ENCODE measurements at regions not wholly inside any gene's neighbourhood (a gene's known extent, or its start where the extent isn't known, plus 50 kb on each side); places are given as distances from the start of the nearest gene placed in this dataset.
A peak's percentile ranks its signal among the peaks of the same experiment; 100 is the strongest.
"Not testable (repeated sequence)": the region's sequence is repeated elsewhere in the genome, so short reads cannot be mapped to it uniquely, and the experiment has no call there.

DNA sequence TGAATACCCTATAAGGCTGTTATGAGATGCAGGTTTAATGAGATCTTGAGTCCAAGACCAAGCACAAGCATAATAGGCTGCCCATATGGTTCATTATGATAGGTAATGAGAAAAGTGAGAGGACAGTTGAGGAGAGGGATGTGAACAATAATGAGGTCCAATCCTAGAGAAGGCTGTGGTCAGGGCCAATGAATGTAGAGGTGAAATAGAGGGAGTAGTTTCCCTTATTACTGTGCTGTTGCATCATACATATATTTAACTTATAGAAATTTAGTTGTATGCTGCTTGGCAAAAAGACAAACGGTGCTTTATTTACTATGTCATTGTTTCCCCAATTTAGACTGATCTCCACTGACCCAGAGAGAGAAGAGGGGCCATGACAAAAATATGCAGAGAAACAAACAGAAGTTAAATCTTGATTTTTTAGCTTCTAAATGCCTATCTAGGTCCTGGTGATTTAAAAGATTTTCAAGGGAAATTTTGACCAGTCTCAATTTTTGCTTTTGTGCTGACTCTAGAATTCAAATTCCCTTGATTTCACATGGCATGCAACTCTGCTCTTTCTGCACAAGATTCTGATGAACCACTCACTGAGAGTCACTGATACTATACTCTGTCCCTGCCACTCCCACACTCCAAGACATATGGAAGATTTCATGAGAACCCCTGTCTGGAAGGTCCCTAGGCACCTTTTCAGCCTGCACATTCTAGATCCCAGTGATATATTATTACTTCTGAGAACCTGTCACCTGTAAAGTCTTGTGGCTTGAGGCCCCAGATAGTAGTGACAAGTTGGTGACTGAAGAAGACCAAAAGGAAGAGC is 159.7 kb downstream of the VSIG4 start:
- DNase-seq (ENCODE audit: low read depth): no peak

DNA sequence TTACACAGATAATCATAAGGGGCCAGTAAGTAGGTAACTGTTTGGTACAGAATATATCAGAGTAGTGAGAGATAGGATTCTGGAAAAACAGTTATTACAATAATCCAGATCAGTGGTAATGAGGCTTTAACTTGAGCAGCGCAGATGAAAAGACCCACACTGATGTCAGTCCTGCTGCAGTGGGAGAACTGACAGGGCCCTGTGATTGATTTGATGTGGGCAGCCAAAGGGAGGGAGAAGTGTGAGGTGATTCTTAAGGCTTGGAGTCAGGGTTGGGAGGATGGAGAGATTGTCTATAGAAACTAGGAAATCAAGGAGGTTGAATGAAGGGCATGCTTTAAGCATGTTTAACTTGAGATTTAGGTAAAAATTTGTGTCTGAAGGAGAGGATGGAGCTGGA is 161.4 kb downstream of the VSIG4 start:
- no peak for DNase-seq (ENCODE audit: low read depth)

DNA sequence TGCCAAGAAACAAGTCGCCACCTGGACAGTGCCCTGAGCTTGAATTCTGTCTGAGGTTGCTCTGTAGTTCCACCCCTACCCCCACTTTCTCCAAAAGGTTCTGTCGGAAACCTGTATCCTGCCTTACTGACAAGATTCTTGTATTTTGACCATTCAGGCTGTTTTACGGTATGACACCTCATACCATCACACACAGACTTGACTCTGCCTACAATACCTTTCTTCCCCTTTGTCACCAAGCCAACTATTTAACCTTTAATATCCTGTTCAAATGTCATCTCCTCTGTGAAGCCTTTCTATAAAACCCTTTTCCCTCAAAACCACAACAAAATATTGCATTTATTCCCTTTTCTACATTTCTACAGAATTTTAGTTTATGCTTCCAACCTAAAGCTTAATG is 161.9 kb downstream of the VSIG4 start:
- DNase-seq (ENCODE audit: low read depth): no peak

DNA sequence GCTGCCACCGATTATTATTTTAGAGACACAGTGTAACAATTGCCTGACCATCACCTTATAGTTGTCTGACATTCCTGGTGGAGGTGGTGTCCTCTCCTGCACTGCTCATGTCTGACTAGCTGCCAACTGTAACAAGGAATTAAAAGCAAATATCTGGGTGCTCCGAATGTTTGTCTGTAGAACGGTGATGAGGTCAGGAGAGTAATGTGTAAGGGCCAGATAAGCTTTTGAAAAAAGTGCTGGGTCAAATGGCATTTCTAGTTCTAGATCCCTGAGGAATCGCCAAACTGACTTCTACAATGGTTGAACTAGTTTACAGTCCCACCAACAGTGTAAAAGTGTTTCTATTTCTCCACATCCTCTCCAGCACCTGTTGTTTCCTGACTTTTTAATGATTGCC is 164.3 kb downstream of the VSIG4 start:
- not testable (repeated sequence) for DNase-seq (ENCODE audit: low read depth)

DNA sequence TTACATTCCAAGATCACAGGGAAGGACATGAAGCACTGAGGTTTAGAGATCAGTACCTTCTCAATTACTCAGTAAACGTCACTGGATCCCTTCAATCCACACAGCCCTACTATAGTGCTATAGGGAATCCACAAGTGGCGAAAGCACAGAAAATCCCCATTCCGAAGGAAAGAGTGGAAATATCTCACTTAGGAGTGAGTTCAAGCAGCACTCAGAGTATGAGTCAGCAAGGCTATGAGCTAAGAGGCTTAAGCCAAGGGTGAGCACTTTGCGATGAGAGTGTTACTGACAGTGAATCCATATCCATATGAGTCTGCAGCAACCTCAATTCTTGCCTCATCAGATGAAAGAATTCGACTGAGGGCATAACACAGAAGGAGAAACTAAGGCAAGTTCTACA is 165.1 kb downstream of the VSIG4 start:
- DNase-seq (ENCODE audit: low read depth): peak; percentile 1

DNA sequence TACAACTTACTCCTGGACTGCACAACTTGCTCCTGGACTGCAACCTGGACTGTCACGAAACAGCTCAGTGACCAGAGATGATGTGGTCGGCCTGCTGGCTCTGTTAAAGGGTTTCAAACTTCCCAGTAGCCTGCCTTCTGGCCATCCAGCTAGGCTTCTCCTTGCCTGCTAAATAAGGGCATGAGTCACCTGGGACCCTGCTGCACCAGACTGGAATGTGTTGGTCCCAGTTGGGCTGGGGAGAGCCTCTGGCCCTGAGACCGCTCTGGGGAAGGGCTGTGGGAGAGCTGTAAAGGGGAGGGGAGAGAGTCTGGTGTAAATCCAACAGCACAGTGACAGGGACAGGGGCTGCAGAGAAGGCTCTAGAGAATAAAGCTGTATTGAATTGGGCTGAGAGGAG is 165.8 kb downstream of the VSIG4 start:
- DNase-seq (ENCODE audit: low read depth): no peak

DNA sequence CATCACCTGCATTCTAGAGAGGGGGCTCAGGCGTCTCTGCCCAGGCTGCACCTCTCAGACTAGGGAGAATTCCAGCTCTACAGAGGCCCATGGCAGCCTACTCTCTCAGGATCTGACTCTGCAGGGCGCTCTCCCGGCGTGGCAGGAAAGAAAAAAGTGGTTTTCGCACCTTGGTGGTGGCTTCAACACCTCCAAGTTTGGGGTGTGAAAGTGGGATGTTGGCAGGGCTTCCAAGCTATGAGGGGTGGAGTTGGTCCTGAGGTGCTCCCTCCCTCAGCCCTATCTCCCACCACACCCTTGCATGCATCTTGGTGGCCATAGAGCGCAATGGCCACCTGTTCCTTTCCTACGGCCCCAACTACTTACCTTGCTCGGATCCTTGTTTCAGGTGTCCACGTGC is 166.5 kb downstream of the VSIG4 start:
- no peak for DNase-seq (ENCODE audit: low read depth)

DNA sequence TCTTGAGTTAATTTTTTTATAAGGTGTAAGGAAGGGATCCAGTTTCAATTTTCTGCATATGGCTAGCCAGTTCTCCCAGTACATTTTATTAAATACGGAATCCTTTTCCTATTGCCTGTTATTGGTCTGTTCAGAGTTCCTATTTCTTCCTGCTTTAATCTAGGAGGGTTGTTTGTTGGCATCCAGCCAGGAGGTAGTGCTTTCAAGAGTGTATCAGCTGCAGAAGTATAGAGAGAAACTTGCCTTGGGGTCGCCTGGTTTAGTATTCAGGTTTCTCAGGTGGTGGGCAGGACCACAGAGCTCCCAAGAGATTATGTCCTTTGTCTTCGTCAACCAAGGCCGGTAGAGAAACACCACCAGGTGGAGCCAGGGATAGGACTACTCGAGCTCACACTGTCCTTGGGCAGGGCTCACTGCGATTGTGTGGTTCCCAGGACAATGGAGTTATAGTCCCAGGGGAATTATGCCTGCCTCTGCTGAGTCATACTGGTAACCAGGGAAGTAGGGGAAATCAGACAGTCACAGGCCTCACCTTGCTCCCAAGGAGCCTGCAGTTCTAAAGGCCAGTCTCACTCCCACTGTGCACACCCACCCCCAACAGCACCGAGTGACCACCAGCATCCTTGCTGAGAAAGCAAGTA is 168.1 kb downstream of the VSIG4 start:
- no peak for DNase-seq (ENCODE audit: low read depth)

DNA sequence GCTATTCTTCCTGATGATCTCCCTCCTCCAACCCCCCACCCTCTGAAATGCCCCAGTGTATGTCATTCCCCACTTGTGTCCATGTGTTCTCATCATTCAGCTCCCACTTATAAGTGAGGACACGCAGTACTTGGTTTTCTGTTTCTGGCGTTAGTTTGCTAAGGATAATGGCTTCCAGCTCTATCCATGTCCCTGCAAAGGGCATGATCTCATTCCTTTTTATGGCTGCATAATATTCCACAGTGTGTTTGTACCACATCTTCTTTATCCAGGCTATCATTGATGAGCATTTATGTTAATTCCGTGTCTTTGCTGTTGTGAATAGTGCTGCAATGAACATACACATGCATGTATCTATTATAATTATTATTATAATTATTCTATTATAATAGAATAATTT is 169.3 kb downstream of the VSIG4 start:
- DNase-seq (ENCODE audit: low read depth): not testable (repeated sequence)

DNA sequence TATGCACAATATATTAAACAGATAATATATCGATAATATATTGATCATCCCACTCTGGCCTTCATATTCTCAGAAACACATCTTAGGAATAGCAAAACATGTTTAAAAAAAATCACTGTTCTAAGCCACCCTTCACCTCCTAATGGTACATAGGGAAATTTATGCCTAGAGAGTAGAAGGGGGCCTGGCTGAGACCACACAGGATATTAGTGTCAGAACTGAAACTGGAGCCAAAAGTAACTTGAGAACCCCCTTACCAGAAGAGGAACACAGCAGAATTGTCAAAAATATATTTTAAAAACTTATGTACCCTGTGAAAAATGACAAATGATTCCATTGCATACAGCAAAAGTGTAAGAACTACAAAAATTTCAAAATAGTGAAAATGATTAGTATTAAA is 173.1 kb downstream of the VSIG4 start:
- no peak for DNase-seq (ENCODE audit: low read depth)

DNA sequence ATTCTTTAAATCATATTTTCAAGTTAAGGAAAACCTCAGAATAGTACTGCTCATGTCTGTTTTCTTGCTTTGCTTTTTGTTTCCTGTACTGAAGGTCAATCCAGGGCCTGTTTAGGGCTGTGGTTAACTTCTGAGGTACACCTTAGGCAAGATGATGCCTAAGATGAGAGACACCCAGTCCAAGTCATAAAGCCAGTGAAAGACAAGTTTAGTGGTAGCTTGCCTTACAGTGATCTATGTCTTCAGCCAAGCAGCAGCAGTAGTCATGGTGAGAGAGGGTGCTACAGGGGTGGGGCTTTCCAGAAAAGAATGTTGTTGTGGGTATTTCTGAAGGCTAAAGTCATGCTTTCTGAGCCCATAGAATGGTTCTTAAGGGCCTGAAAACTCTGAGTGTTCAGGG is 173.7 kb downstream of the VSIG4 start:
- DNase-seq (ENCODE audit: low read depth): no peak

DNA sequence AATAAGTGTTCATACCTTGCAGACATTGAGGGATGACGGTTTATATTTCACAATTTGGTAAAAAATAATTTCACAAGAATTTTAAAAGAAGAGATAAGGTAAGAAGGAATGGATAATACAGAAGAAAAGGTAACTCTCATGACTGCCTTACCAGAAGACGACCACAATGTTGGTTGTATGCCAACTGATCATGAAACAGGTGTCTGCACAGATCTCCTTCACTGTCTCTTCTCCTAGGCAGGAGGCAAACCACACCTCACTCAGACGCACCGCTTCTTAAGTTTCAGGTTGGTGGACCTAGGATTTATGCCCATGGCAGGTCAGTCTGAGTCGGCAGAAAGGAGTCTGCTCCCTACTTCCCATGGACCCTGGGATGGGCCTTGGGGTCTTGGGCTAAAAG is 177.2 kb downstream of the VSIG4 start:
- DNase-seq (ENCODE audit: low read depth): no peak

DNA sequence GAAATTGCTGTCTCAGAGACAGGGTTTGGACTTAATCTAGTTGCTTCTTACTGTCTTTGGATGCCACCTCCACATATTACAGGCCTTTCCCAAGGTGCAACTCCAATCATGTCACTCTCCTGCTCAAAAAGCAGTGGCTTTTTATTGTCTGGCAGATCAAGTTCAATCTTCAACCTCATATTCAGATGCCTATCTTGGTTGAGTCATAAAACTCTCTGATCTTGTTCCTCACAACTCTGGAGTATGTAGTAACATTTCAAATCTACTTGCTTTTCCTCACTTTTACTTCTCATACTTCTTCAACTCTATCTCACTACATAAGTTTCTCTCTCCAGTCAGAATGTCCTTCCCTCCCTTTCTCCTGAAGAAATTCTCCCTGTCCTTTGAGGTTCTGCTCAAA is 180.6 kb downstream of the VSIG4 start:
- DNase-seq (ENCODE audit: low read depth): no peak

DNA sequence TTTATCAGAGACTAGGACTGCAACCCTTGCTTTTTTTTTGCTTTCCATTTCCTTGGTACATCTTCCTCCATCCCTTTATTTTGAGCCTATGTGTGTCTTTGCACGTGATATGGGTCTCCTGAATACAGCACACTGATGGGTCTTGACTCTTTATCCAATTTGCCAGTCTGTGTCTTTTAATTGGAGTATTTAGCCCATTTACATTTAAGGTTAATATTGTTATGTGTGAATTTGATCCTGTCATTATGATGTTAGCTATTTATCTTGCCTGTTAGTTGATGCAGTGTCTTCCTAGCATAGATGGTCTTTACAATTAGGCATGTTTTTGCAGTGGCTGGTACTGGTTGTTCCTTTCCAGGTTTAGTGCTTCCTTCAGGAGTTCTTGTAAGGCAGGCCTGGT is 185.4 kb downstream of the VSIG4 start:
- not testable (repeated sequence) for DNase-seq (ENCODE audit: low read depth)

DNA sequence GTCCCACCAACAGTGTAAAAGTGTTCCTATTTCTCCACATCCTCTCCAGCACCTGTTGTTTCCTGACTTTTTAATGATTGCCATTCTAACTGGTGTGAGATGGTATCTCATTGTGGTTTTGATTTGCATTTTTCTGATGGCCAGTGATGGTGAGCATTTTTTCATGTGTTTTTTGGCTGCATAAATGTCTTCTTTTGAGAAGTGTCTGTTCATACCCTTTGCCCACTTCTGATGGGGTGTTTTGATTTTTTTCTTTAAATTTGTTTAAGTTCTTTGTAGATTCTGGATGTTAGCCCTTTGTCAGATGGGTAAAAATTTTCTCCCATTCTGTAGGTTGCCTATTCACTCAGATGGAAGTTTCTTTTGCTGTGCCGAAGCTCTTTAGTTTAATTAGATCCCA is 183.9 kb downstream of the MSN start:
- not testable (repeated sequence) for DNase-seq (ENCODE audit: low read depth)

DNA sequence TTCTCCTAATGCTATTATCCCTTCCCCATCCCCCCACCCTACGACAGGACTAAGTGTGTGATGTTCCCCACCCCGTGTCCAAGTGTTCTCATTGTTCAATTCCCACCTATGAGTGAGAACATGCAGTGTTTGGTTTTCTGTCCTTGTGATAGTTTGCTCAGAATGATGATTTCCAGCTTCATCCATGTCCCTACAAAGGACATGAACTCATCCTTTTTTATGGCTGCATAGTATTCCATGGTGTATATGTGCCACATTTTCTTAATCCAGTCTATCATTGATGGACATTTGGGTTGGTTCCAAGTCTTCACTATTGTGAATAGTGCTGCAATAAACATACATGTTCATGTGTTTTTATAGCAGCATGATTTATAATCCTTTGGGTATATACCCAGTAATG is 183.4 kb downstream of the MSN start:
- DNase-seq (ENCODE audit: low read depth): not testable (repeated sequence)

DNA sequence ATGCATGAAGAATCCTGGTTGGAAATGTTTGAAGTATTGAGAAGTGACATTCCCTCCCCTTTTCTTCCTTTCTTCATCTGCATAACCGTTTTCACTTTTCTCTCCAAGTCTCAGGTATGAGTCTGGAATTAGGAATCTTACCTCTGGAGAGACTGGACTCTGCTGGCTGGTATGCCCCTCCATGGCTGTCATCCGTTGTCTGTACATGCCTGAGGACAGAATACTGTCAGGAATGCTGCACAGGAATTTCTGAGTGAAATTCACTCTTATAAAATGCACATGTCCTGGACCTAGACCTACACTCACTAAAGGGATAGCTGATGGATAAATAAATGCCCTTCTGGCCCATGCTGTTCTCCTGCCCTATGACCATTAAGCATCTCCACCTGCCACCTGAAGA is 179.5 kb downstream of the MSN start:
- no peak for DNase-seq (ENCODE audit: low read depth)

DNA sequence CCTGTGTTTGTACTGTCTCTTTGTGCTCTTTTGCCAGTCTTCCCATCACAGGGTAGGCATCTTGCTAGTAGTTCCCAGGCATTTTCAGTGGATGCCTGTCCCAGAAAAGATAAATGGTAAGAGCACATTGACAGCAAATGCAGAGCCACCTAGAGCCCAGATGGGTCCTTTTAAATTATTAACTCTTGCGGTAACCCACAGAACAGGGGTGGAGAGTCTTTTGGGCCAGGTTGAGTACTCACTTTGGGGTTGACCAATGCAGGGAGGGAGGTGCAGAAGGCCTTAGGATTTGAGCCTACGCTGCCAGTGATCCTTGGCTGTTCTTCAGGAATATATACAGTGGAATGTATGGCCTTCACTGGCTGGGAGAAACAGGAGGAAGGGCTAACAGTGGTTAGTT is 173.8 kb downstream of the MSN start:
- no peak for DNase-seq (ENCODE audit: low read depth)

DNA sequence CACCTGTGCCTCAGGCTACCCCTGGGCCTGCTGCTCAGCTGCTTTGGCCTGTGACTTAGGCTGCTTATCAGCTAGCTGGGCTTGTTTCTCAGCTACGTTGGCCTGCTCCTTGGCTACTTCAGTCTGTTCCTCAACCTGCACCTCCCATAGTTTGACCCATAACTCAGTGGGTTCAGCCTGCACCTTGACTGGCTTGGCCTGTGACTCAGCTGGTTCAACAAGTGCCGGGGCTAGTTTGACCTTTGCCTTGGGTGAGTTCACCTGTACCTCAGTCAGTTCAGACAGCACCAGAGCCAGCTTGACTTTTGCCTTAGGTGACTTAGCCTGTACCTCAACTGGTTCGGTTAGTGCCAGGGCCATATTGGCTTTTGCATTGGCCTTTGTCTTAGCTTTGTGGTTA is 171.2 kb downstream of the MSN start:
- no peak for DNase-seq (ENCODE audit: low read depth)

DNA sequence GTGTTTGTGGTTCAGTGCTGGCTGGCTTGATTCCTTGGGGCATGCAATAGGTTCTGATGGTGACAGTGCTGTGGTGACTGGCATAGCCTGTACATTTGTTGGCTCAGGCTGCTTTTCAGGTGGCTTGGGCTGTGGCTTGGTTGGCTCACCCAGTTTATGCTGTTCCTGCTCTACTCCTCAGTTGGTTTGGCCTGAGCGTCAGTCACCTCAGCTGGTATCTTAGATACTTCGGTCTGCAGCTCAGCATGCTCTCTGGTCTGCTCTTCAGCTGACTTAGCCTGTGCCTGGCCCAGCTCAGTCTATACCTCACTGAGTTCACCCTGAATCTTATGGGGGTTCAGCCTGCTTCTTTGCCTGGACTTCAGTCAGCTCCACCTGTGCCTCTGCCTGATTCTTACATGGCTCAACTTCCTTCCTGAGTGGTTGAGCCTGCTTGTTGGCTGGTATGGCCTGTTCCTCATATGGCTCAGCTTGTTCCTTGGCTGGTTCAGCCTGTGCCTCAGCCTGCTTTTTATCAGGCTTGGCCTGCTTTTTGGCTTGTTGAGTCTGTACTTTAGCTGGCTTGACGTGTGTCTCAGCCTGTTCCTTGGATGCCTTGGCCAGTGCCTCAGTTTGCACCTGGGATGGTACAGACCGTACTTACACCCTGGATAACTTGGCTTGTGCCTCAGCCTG is 170.6 kb downstream of the MSN start:
- no peak for DNase-seq (ENCODE audit: low read depth)

DNA sequence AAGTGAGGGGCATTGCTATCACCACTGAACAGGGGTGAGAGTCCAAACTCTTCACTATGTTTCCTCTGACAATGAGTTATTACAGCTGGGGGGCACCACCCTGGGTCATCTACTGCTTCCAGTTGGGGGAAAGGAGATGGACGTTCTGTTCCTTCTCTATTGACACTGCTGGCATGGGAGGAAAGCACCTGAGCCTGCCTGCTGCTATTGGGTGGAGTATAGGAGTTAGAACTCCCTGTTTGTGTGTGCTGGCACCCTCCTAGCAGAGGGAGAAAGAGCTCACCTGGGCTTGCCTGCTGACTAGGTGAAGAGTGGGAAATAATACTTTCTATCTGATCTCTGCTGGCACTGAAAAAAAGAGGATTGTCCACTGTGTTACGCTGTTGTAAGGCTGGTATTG is 163.8 kb downstream of the MSN start:
- DNase-seq (ENCODE audit: low read depth): no peak

DNA sequence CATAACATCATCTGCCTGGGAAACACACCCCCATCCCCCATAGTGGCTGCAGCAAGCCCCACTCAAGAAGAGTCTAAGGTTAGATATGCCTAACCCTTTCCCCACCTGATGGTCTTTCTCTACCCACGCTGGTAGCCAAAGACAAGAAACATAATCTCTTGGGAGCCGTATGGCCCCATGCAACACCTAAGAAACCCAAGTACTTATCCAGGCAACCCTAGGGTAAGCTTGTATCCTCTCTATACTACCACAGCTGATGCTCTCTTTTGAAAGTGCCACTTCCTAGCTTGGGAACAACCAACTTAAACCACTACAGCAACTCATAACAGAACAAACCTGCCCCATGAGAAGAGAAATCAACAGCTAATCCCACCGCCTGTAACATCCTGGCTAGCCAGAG is 161.1 kb downstream of the MSN start:
- no peak for DNase-seq (ENCODE audit: low read depth)

DNA sequence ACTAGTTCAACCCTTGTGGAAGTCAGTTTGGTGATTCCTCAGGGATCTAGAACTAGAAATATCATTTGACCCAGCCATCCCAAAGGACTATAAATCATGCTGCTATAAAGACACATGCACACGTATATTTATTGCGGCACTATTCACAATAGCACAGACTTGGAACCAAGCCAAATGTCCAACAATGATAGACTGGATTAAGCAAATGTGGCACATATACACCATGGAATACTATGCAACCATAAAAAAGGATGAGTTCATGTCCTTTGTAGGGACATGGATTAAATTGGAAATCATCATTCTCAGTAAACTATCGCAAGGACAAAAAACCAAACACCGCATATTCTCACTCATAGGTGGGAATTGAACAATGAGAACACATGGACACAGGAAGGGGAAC is 157.8 kb downstream of the MSN start:
- not testable (repeated sequence) for DNase-seq (ENCODE audit: low read depth)

Data from iris pigment epithelial cell (primary cell).